HPDE6-E6E7 (cell line): ENCODE measurements at regions not wholly inside any gene's neighbourhood (a gene's known extent, or its start where the extent isn't known, plus 50 kb on each side); places are given as distances from the start of the nearest gene placed in this dataset.

Experiments
- DNase-seq: peaks from one replicate; pipeline ENCODE4 v3.0.0; 2011; ENCODE audit warnings: missing footprints; ENCODE audit errors: extremely low spot score

GRCh38 chr14:65352964-65353530 lies 59.5 kb upstream of the FUT8 start:
- peak; percentile 74 for DNase-seq

DNA sequence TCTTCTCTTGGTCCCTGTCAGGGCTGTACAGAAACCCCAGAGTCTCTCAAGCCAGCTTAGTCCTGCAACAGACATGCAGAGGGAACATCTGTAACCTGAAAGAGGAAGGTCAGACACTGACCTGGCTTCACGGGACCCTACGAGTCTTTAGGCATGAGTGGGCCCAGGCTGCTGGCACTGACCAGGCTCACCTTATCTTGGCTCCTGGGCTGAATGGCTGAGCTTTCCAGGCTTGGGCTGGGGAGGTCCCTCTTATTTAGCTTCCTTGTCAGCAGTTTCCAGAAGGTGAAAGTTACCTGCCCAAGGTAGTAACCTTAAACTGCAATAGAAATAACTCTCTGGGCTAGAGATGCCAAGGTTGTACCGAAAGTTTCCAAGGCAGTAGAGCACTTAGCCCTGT lies 58.4 kb upstream of the FUT8 start:
- no peak for DNase-seq

- DNase-seq: no peak
These were observed 57.8 kb upstream of the FUT8 start for GRCh38 chr14:65354715-65355114.

DNA sequence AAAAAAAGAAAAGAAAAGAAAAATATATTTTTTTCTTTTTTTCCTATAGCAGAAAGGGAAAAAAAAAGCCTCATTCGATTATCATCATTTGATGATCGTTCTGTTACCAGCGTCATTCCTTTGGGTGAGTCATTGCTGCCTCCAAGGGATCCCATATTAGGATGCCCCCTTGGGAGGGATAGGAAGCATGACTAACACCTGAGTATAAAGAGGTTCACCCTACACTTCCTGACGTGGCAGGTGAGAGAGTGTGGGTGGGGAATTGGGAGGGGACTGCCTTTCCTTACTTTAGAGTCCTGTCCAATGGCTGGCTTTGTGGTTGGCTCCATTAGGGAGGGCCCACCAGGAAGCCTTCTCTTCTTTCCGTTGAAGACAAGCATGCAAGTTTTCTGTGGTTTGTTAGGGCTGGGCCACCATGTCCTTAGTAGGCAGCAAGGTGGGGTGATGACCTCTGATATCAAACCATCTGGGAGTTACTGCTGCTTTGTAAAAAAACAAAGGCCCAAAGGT lies 56.1 kb upstream of the FUT8 start:
- DNase-seq: peak; percentile 96

DNA sequence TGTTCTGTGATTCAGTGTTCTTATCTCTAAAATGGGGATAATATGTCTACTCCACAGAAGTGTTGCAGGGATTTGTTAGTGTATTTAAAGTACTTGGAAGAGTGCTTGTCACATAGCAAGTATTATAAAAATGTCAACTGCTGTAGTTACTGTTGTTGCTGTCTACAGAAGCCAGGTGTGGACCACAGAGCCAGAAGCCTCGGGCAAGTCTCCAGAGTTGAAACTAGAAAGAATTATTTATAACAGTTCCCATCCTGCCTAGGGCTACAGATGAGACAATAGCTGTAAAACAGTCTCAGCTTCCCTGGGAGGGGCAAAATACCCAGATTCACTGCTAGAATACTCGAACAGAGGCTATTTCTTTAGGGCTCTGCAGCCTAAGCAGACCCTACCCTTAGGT lies 55.4 kb upstream of the FUT8 start:
- no peak for DNase-seq

DNA sequence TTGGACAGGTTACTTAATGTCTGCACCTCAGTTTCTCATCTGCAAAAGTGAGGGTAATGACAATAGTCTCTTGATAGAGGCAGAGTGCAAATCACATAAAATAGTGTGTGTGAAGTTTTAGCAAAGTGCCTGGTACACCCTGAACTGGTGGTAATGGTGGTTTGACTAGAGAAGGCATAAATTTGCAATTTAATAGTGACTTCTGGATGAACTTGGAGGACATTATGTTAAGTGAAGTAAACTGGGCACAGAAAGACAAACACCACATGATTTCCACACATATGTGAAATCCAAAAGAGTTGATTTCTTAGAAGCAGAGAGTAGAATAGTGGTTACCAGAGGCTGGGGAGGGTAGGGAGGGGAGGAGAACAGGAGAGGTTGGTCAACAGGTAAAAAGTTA lies 54.8 kb upstream of the FUT8 start:
- DNase-seq: no peak

GRCh38 chr14:65359503-65359902 lies 53.0 kb upstream of the FUT8 start:
- no peak for DNase-seq

GRCh38 chr14:65360144-65360784 lies 52.3 kb upstream of the FUT8 start:
- no peak for DNase-seq

GRCh38 chr14:65361920-65362319 lies 50.6 kb upstream of the FUT8 start:
- no peak for DNase-seq
